Astrocyte (in vitro differentiated cells and primary cell): ENCODE measurements at regions not wholly inside any gene's neighbourhood (a gene's known extent, or its start where the extent isn't known, plus 50 kb on each side); places are given as distances from the start of the nearest gene placed in this dataset.
A peak's percentile ranks its signal among the peaks of the same experiment; 100 is the strongest.

Experiments
- DNase-seq: peaks from one replicate; pipeline ENCODE4 v3.0.0-alpha.2; 2010; ENCODE audit warnings: low read depth
- FAIRE-seq: peaks from 2 replicates; lab custom pipeline; 2011; peaks lifted over from hg19 to GRCh38; lab: Jason Lieb, UNC
- H2AFZ ChIP-seq: 2 replicates; pipeline ENCODE4 v1.6.0; 2012; ENCODE audit warnings: low read depth, low read length, inconsistent platforms
- H3K27ac ChIP-seq: 2 replicates; pipeline ENCODE4 v1.5.1; 2011; ENCODE audit warnings: low read depth, low read length, inconsistent platforms
- H3K27me3 ChIP-seq: 2 replicates; pipeline ENCODE4 v1.6.0; 2011; ENCODE audit warnings: low read length, inconsistent platforms; ENCODE audit not compliant: insufficient read depth
- H3K36me3 ChIP-seq: 2 replicates; pipeline ENCODE4 v1.5.1; 2011; ENCODE audit warnings: low read length, inconsistent platforms; ENCODE audit not compliant: insufficient read depth
- H3K4me1 ChIP-seq: 2 replicates; pipeline ENCODE4 v1.5.1; 2011; ENCODE audit warnings: low read length, inconsistent platforms; ENCODE audit not compliant: insufficient read depth
- H3K4me2 ChIP-seq: 2 replicates; pipeline ENCODE4 v1.6.0; 2012; ENCODE audit warnings: low read length, inconsistent platforms
- H3K4me3 ChIP-seq: 2 replicates; pipeline ENCODE4 v1.5.1; 2011; ENCODE audit warnings: low read depth, mild to moderate bottlenecking, low read length, inconsistent platforms; ENCODE audit not compliant: insufficient read depth
- H3K79me2 ChIP-seq: 2 replicates; pipeline ENCODE4 v1.6.0; 2012; ENCODE audit warnings: mild to moderate bottlenecking, low read length, inconsistent platforms; ENCODE audit not compliant: insufficient read depth
- H3K9ac ChIP-seq: 2 replicates; pipeline ENCODE4 v1.6.0; 2012; ENCODE audit warnings: mild to moderate bottlenecking, low read length, inconsistent platforms
- H3K9me3 ChIP-seq: 2 replicates; pipeline ENCODE4 v1.5.1; 2012; ENCODE audit warnings: low read depth, mild to moderate bottlenecking, low read length, inconsistent platforms; ENCODE audit not compliant: insufficient read depth
- H4K20me1 ChIP-seq: 2 replicates; pipeline ENCODE4 v1.6.0; 2012; ENCODE audit warnings: low read length, inconsistent platforms; ENCODE audit not compliant: insufficient read depth
- H3K27ac Mint-ChIP-seq: one replicate; pipeline ENCODE4 v1.8.0; 2021; ENCODE audit warnings: mild to moderate bottlenecking, mixed read lengths; ENCODE audit not compliant: unreplicated experiment
- H3K27me3 Mint-ChIP-seq: one replicate; pipeline ENCODE4 v1.8.0; 2021; ENCODE audit warnings: low read depth, mixed read lengths; ENCODE audit not compliant: unreplicated experiment
- H3K36me3 Mint-ChIP-seq: one replicate; pipeline ENCODE4 v1.8.0; 2021; ENCODE audit warnings: low read depth, mixed read lengths; ENCODE audit not compliant: unreplicated experiment
- H3K4me1 Mint-ChIP-seq: one replicate; pipeline ENCODE4 v1.8.0; 2021; ENCODE audit warnings: low read depth, mixed read lengths; ENCODE audit not compliant: unreplicated experiment
- H3K4me3 Mint-ChIP-seq: one replicate; pipeline ENCODE4 v1.8.0; 2021; ENCODE audit warnings: mild to moderate bottlenecking, moderate library complexity, mixed read lengths; ENCODE audit not compliant: unreplicated experiment
- H3K9me3 Mint-ChIP-seq: one replicate; pipeline ENCODE4 v1.8.0; 2021; ENCODE audit warnings: mild to moderate bottlenecking, mixed read lengths; ENCODE audit not compliant: unreplicated experiment
- EZH2 ChIP-seq: IDR thresholded peaks from 2 replicates; pipeline ENCODE4 v1.6.1; 2012; ENCODE audit warnings: mild to moderate bottlenecking, low read length, inconsistent platforms; ENCODE audit not compliant: insufficient read depth
- TF ChIP-seq, protein P1 (sequence below): IDR thresholded peaks from 2 replicates; pipeline ENCODE4 v1.5.1; 2011; ENCODE audit warnings: low read depth, mild to moderate bottlenecking, inconsistent platforms, low read length, moderate library complexity; ENCODE audit not compliant: insufficient read depth

DNA sequence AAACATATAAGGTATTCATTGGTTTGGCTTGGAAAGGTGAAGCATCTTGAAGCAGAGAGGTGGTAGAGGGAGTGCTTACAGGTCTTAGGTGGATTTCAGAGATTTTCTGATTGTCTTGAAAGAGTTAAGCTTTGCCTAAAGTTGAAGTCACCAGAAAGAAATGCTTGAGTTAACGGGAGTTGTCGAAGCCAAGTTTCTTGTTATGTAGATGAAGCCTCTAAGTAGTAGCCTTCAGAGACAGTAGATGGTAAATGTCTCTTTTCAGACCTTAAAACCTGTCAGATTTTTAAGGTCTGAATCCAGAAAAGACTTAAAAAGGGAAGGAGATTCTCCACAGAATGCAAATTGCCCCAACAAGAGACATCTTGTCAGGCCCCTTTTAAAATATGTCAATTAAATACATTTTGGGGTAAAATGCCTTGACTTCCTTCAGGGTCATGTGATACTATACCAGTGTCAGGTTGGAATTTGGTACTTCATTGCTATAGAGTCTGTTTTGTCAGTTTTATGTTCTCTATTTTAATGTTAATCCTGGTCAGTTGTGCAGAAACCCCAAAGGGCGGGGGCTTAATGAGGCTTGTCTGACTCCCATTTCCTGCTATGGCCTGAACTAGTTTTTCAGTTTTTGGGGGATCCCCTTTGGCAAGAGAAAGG, 81.0 kb downstream of the PCDH18 start:
- no peaks in the 10 kb centered on the region for H3K36me3 Mint-ChIP-seq
- H3K9me3 Mint-ChIP-seq, result peaks cover 2% of the 10 kb centered on the region
- Histone ChIP-seq H3K27ac (no peak overlapping the region), H3K36me3 (no peaks in the 10 kb centered on the region), H3K79me2 (no peaks in the 10 kb centered on the region), H3K4me1 (no peaks in the 10 kb centered on the region), H3K4me3 (no peak overlapping the region), H4K20me1 (no peaks in the 10 kb centered on the region), H3K9me3 (no peaks in the 10 kb centered on the region), H2AFZ (no peak overlapping the region), H3K27me3 (no peaks in the 10 kb centered on the region), H3K9ac (no peak overlapping the region), H3K4me2 (no peak overlapping the region)
- no peak overlapping the region for H3K27ac Mint-ChIP-seq
- DNase-seq, result no peak
- no peak for TF ChIP-seq EZH2
- no peak overlapping the region for H3K4me3 Mint-ChIP-seq
- no peaks in the 10 kb centered on the region for H3K4me1 Mint-ChIP-seq
- peak; percentile 56 for FAIRE-seq
- no peaks in the 10 kb centered on the region for H3K27me3 Mint-ChIP-seq

DNA sequence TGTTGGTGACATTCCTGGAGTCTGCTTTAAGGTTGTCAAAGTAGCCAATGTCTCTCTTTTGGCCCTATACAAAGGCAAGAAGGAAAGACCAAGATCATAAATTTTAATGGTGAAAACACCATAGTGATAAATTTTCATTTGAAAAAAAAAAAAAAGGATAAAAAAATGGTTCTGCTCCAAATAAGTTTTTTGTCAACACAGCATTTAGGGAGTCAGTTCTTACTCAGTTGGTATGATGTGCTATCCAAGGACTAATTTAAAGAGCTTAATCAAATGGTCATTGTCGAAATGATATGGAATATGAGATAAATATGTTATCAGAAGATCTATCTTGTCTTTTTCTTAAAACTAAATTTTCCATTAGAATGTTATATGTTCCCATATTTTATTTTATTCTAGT, 83.9 kb downstream of the PCDH18 start:
- no peaks in the 10 kb centered on the region for H3K9me3 ChIP-seq
- no peak overlapping the region for H3K27ac Mint-ChIP-seq

DNA sequence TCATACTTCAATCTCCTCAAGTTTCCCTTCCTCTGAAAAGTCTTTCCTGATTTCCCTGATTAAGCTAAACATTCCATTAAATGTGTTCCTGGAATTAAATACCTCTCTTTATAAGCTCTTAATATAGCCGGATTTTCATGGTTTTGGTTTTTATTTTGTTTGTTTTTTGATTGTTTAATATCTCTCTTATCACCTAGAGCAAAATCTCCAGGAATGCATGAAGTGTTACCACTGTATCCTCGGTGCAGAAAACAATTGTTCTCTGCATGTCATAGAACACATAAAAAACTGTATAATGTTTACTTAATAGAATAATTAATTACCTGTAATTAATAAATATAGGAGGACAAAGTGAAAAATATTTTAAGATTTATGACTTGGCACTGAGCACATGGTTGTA, 86.2 kb downstream of the PCDH18 start:
- Histone ChIP-seq H3K27ac (no peak overlapping the region), H3K9ac (no peak overlapping the region), H3K4me1 (no peaks in the 10 kb centered on the region), H3K4me3 (no peak overlapping the region), H3K27me3 (no peaks in the 10 kb centered on the region), H3K79me2 (no peaks in the 10 kb centered on the region), H3K36me3 (no peaks in the 10 kb centered on the region), H3K9me3 (no peaks in the 10 kb centered on the region), H2AFZ (no peak overlapping the region), H4K20me1 (no peaks in the 10 kb centered on the region), H3K4me2 (no peak overlapping the region)
- DNase-seq (no peak), FAIRE-seq (no peak)
- Mint-ChIP-seq H3K27ac (no peak overlapping the region), H3K36me3 (no peaks in the 10 kb centered on the region), H3K4me1 (no peaks in the 10 kb centered on the region), H3K9me3 (no peaks in the 10 kb centered on the region), H3K27me3 (no peaks in the 10 kb centered on the region), H3K4me3 (no peak overlapping the region)
- TF ChIP-seq EZH2, result no peak
- TF ChIP-seq, protein P1, sequence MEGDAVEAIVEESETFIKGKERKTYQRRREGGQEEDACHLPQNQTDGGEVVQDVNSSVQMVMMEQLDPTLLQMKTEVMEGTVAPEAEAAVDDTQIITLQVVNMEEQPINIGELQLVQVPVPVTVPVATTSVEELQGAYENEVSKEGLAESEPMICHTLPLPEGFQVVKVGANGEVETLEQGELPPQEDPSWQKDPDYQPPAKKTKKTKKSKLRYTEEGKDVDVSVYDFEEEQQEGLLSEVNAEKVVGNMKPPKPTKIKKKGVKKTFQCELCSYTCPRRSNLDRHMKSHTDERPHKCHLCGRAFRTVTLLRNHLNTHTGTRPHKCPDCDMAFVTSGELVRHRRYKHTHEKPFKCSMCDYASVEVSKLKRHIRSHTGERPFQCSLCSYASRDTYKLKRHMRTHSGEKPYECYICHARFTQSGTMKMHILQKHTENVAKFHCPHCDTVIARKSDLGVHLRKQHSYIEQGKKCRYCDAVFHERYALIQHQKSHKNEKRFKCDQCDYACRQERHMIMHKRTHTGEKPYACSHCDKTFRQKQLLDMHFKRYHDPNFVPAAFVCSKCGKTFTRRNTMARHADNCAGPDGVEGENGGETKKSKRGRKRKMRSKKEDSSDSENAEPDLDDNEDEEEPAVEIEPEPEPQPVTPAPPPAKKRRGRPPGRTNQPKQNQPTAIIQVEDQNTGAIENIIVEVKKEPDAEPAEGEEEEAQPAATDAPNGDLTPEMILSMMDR, result no peak

More for the DNA sequence above, 83.9 kb downstream of the PCDH18 start:
- Histone ChIP-seq H3K4me3 (no peak overlapping the region), H2AFZ (no peak overlapping the region), H3K36me3 (no peaks in the 10 kb centered on the region), H3K4me1 (no peaks in the 10 kb centered on the region), H3K27me3 (no peaks in the 10 kb centered on the region), H3K79me2 (no peaks in the 10 kb centered on the region), H3K27ac (no peak overlapping the region), H3K4me2 (no peak overlapping the region), H3K9ac (no peak overlapping the region), H4K20me1 (no peaks in the 10 kb centered on the region)
- no peak for FAIRE-seq
- Mint-ChIP-seq H3K4me1 (no peaks in the 10 kb centered on the region), H3K4me3 (no peak overlapping the region), H3K27me3 (no peaks in the 10 kb centered on the region), H3K36me3 (no peaks in the 10 kb centered on the region), H3K9me3 (peaks cover 2% of the 10 kb centered on the region)
- DNase-seq, result no peak
- TF ChIP-seq EZH2, result no peak
- TF ChIP-seq, protein P1, result no peak
